ENCODE measurements at regions not wholly inside any gene's neighbourhood (a gene's known extent, or its start where the extent isn't known, plus 50 kb on each side); places are given as distances from the start of the nearest gene placed in this dataset.
"Not testable (repeated sequence)": the region's sequence is repeated elsewhere in the genome, so short reads cannot be mapped to it uniquely, and the experiment has no call there.

DNA sequence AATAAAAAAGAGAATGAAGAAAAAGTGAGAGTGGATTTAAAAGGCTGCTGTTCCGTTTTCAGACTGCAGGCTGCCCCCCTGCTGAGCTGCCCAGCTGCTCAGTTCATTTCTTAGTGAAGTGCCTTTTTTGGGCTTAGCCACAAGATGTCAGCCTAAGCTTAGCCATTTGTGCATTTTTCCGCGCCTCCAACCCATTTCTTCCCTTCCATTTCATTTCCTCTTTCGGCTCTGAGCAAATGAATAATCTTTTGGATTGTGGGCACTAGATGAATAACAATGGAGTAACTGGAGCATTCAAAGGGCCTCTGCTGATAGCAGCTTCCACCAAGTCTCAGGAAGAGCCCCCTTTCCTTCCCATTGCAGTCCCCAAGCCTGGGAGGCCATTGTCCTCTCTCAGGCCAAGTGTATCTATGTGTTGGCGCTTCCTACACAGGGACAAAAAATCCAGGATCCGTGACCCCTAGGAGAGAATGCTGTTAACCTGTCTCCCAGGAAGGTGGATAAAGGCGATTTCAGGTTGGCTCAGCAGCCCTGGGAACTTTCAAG is 83.5 kb upstream of the SPTLC3 start:
- peak; percentile 18 to 19 for DNase-seq

DNA sequence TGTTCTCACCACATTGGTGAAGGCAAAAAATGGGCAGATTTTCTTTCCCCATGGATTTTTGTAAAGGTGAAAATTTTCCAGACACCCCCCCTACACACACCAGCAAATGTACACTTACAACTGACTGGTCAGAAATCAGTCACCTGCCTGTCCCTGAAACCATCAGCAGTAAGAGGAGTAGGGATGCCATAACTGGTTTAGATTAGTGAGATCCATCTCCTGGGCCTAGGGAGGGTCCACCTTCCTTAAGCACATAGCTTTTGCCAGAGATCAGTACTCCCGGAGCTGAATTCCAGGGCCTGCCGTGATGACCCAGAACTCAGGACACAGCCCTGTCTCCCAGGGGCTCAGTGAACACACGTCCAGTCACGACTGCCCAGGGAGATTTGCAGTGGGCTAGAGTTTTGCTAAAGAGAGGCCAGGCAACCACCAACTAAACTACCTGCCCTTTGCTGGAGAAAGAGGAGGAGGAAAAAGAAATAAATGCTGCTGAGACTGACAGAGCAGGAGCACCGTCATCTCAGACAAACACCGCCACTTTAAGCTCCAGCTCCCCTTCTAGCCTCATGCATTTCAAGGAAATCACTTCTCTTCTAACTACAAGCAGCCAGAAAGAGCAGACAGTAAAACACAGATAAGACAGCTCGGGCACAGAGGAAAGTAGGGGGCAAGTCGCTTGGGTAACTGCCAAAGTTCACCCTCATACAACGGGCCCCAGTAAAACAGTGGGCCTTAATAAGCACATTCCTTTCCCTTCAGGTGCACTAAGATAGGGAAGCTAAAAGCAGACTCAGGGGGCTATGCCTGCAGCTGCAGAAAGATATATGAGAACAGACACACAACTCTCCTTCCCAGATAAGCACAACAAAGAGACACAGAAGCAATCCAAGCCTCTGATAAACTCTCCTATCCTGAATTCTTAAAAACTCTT is 82.6 kb upstream of the SPTLC3 start:
- no peak for DNase-seq

DNA sequence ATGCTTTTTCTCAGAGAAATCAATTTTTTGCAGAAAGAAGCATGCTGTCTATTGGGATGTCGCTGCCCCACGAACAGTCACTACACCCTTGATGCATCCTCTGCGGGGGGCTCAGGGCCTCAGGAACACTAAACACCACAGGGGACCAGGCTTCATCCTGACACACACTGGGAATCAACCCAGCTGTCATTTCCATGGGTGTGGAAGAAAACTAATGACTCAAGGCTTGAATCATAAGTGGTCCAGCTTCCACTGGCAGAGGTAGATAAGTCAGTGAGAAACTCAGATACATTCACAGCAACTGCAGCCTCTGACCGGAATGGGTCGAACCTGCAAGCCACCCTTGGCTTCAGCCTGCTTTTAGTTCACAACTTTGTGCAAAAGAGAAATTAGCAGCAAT is 81.3 kb upstream of the SPTLC3 start:
- DNase-seq: no peak

DNA sequence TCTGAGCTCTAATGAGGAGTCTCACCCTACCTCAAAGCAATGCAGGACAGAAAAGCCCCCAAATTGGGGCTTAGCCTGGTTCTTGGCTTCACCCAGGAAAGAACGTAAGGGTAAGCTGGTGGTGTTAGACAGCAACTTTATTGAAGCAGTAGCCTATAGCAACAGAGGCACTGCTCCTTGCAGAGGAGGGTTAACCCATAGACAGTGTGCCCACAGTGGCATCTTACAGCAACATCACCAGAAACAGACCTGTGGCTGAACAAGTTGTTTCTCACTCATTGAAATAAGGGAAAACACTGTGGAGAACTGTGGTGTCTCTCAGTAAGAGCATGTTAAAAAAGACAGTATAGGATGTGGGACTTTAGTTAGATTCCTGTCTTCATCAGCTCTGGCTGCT is 80.4 kb upstream of the SPTLC3 start:
- no peak for DNase-seq

DNA sequence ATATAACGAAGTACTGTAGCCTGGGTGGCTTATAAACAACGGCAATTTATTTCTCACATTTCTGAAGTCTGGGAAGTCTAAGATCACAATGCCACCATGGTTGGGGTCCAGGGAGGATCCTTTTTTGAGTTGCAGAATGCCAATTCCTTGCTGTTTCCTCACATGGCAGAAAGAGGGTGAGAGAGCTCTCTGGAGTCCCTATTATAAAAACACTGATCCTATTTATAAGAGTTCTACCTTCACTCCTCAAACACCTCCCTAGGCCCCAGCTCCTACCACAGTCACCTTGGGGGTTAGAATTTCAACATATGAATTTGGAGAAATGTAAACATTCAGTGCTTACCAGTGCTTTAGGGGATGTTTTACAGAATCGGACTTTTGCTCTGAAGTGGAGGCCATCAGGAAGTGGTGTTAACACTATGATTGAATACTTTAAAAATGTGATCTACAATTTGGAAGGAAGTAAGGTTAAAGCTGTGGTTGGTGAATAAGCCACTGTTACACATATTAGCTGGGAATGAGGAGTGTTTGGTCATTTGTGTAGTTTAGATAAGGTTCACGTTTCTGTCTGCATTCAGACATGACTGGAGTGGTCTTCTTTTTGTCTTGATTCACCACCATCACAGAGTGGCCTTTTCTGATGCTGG is 79.9 kb upstream of the SPTLC3 start:
- no peak for DNase-seq

DNA sequence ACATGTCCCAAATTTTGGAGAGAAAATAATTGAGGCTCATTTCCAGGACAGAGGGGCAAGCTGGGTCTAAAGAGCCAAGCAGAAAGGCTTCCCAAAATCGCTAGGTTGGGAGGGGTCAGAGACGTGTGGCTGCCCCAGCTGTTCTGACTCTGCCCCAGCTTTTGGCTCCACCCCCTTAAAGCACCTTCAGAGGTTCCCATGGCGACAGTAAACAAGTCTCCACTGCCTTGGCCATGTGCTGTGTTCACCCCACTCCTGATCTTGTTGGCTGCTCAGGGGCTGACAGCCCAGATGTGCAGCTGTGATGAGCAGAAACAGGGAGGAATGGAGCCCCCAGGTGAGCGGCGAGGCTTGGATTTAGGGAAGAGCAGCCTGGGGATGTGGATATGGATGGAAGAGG is 72.8 kb upstream of the SPTLC3 start:
- DNase-seq: no peak

DNA sequence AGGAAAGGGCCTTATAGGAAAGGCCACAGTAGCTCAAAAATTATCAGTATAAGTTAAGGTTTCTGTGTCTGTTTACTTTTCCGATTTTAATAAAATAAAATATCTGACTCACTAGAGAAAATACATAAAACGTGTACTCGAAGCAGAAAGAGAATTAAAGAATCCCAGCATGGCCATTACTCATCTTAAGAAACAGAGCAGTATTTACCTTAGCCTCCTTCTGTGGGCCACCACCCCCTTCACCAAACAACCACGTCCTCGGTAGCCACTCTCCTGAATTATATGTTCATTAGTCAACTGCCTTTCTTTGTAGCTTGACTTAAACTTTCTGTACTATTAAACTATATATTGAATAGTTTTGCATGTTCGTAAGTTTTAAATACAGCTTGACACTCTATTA is 72.2 kb upstream of the SPTLC3 start:
- DNase-seq: no peak

DNA sequence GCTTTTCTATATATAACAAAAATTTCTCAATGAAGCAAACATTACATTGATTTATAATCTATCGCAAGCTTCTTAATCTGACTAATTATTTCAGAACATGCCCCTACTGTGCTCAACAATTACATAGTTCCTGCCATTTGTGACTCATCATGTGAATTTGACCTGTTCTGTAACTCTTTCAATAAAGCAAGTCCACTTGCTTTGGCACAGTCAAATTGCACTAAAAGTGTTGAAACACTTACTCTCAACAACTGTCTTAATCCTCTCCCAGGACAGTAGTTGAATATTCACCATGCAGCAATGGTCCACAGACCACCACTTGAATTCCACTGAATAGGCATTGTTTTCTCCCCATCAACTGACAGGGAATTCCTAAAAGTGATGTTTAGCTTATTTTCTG is 67.7 kb upstream of the SPTLC3 start:
- DNase-seq: no peak

DNA sequence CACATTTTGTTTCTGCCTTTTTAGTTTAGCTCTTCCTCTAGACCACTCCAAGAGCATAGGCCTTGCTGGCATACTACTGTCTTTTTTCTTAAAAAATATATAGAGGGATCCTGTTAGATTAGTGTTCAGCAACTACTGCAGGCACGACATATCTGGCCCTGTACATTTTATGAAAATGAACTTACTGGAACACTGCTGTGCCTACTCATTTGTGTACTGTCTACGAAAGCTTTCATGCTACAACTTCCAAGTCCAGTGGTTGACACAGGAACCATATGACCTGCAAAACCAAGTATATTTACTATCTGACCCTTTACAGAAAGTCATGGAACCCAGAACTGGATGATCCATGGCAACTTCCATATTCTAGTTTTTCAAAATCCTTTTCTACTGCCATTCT is 66.6 kb upstream of the SPTLC3 start:
- DNase-seq: no peak

DNA sequence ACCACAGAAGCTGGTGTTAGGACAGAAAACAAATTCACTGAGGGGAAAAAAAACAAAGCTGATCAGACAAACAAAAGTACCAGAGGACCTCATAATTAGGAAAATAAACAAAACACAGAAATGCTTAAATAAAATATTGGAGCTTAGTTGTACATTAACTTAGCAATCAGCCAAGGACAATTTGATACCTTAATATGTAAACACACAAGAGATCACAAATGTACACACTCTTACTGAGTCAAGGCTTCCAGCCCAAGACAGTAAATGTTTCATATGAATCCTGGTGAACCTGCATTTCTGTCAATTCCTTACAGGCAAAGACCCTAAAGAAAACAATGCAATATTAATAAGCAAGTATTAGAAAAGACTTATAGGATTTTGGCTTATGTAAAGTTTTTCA is 62.0 kb upstream of the SPTLC3 start:
- DNase-seq: no peak

DNA sequence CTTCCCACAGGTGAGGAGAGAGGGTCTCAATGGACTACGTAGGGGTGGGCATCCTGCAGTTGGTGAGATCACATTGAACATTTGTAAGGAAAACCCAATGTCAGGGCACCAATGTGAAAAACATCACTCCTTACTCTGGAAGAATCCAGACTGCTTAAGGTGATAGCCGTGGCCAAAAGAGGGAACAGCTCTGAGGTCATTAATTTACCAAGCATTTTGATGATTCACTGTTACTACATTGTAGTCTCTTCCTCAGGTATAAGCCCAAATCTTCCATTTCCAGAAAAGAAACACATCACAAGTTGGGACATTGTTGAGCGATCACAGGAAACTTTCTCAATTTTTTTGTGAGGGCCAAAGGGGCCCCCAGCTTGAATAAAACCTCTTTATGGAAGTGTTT is 61.1 kb upstream of the SPTLC3 start:
- no peak for DNase-seq

DNA sequence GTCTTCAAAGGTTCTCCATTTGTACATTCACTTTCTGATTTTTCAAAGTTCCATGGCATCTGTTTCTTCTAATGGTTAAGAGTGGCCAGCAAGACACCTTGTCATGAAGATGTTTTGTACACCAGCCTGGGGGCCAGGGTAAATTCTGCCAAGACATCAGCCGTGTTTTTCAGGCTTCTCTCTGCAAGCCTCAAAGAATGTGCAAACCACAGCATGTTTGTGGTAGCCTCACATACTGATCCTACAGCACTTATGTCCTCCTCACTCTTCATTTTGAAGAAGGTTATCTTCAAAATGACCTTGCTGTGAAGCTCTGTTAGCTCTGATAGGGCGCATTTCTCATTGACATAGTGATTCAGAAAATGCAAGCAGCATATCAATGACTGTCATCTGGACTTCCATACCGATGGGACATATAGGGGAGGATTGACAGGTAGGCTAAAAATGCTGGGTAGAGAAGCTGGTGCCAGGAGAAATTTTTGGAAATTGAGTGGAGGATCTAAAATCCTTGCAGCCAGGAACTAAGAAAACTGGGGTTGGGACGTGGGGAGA is 59.3 kb upstream of the SPTLC3 start:
- DNase-seq: no peak

DNA sequence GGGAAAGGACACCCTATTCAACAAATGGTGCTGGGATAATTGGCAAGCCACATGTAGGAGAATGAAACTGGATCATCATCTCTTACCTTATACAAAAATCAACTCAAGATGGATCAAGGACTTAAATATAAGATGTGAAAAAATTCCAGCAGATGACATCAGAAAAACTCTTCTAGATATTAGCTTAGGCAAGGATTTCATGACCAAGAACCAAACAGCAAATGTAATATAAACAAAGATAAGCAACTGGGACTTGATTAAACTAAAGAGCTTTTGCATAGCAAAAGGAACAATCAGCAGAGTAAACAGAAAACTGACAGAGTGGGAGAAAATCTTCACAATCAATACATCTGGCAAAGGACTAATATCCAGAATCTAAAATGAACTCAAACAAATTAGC is 54.5 kb upstream of the SPTLC3 start:
- not testable (repeated sequence) for DNase-seq

DNA sequence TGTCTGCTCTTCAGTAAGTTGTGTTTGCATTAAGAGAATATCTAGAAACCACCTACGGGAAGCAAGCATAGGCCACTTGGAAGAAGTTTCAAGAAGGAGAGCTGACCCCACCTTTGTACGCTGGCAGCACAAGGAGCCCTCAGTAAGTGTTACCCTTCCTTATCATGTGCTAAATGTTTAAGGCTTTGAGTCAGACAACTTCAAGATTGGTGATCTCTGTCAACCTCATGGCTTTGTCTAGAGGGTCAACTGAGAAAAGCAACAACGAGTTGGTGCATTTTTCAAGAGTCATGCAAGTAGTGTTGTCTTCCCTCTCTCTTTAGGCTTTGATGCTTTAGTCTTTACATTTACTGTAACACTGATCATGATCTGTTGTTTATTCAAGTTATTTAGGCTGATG is 53.2 kb upstream of the SPTLC3 start:
- no peak for DNase-seq

DNA sequence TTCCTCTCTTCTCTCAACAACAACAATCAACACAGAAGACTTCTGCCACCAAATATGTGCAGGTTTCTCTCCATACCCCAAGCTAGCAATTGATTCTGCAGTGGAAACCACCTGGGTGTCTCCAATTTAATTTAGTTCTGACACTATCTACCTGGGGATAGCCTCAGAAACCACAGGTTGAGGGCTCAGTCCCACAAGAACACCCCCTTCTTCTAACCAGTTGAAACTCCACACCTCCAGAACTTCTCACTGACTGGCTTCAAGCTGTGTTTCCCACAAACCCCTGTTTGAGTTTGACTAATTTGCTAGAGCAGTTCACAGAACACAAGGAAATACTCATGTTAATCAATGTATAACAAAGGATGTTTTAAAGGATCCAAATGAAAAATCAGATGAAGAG is 52.5 kb upstream of the SPTLC3 start:
- DNase-seq: no peak

DNA sequence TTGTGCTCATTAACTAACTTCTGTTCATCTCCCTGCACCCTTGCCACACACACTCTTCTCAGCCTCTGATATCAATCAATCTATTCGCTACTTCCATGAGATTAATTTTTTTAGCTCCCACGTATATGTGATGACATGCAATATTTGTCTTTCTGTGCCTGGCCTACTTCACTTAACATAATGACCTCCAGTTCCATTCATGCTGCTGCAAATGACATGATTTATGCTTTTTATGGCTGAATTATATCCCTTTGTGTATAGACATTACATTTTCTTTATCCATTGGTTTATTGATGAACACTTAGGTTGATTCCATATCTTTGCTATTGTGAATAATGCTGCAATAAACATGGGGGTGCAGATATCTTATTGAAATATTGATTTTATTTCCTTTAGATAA is 50.8 kb upstream of the SPTLC3 start:
- DNase-seq: no peak
